NCI-H345 (cell line): ENCODE measurements at regions not wholly inside any gene's neighbourhood (a gene's known extent, or its start where the extent isn't known, plus 50 kb on each side); places are given as distances from the start of the nearest gene placed in this dataset.

Experiments used
- DNase-seq: peaks from one replicate; lab custom pipeline; 2025; lab: John Stamatoyannopoulos, UW

- DNase-seq: no peak
These were observed 133.5 kb downstream of the C16orf95 start for GRCh38 chr16:87183647-87184046.

- DNase-seq: peak; percentile 44
These were observed 131.9 kb downstream of the C16orf95 start for GRCh38 chr16:87185308-87185707.

GRCh38 chr16:87185983-87186382 lies 131.2 kb downstream of the C16orf95 start:
- no peak for DNase-seq

- DNase-seq: no peak
These were observed 130.7 kb downstream of the C16orf95 start for GRCh38 chr16:87186446-87186845.

- no peak for DNase-seq
These were observed 130.2 kb downstream of the C16orf95 start for GRCh38 chr16:87186876-87187533.

DNA sequence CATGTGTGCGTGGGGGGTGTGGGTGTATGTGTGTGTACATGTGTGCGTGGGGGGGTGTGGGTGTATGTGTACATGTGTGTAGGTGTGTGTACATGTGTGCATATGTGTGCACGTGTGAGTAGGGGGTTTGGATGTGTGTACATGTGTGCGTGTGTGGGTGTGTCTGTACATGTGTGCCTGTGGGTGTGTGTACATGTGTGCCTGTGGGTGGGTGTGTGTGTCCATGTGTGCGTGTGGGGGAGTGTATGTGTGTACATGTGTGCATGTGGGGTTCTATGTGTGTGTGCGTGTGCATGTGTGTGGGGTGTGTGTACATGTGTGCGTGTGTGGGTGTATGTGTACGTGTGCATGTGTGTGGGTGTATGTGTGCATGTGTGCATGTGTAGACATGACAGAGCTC lies 129.1 kb downstream of the C16orf95 start:
- DNase-seq: no peak

- no peak for DNase-seq
These were observed 127.8 kb downstream of the C16orf95 start for GRCh38 chr16:87189426-87189825.

- no peak for DNase-seq
These were observed 126.6 kb downstream of the C16orf95 start for GRCh38 chr16:87190288-87191230.

DNA sequence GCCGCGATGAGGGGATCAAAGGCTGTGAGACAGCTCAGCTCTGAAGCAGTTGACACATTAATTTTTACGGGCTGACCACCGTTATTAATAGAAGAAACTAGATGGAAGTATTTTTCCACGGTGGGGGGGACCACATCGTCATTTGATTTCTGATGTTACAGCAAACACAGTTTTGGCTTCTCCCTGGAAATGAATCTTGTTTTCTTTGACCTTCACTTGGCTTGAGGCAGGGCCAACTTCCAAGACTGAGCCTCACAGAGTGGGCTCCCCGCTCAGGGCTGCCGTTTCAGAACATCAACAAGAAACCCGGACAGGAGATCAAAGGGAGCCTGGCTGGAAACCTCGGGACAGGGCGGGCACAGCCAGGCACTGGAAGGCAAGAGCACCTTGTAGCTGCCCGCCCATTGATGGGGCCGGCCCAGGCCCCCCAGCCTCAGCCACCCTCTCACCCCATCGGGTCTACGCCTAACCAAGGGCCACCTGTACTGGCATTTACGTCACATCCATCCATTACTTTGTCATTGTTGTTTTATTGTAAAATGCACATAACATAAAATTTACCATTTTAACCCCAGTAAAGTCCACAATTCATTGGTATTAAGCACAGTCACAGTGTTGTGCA lies 124.6 kb downstream of the C16orf95 start:
- DNase-seq: no peak

- no peak for DNase-seq
These were observed 123.0 kb downstream of the C16orf95 start for GRCh38 chr16:87194172-87194571.

- DNase-seq: no peak
These were observed 122.0 kb downstream of the C16orf95 start for GRCh38 chr16:87195161-87195560.

DNA sequence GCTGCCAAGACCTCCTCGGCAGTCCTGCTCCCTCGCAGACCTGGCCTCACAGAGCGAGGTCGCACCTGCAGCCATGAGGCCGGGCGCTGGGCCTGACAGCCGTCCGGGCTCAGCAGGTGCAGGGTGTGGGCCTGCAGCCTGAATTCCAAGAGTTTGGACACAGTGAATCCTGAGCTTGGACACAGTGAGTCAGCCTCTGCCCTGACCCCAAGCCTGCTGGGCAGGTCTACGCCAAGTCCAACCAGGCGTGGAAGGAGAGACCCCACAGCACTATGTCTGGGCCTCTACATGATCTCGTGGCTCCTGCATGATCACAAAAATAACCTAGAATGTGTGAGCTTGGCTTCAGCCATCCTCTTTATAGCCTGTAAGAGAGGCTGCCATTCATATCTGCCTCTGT lies 121.0 kb downstream of the C16orf95 start:
- DNase-seq: no peak

- DNase-seq: no peak
These were observed 120.5 kb downstream of the C16orf95 start for GRCh38 chr16:87196661-87197060.

DNA sequence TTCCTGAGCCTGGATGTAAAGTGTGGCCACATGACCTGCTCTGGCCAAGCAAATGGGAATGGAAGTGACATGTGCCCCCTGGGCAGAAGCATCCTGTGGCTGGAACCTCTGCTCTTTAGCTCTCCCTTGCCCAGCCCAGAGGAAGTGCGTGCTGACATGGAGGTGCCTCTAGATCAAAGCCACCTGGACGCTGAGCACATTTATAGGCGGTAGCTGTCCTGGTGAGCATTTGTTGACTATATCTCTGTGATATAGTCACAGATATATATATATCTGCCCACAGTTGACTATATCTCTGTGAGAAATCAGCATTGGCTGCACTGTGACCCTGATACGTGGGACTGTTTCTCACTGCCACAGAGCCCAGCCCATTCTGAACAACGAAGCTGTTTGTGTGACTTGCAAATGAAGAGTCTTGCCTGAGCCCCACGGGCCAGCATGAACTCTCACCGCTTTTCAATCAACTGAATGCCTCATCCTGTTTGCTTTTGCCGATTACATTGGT lies 118.8 kb downstream of the C16orf95 start:
- no peak for DNase-seq

DNA sequence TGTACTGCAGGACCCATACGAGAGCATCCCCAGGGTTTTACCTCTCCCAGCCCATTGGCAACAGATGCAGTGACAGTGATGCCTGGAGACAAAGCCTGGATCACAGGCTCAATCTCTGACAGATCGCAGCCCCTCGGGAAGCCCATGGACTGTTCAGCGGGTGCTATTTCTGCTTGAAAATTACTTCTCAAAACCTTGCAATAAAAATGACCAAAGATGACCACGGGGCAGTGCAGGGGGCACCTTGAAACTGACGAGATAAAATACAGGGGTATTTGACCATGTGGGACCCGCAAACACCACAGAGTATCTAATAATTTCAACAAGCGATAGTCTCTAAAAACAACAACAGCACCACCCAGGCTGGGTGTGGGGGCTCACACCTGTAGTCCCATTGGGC lies 118.3 kb downstream of the C16orf95 start:
- DNase-seq: no peak

GRCh38 chr16:87199379-87199778 lies 117.8 kb downstream of the C16orf95 start:
- DNase-seq: no peak

GRCh38 chr16:87199901-87200300 lies 117.3 kb downstream of the C16orf95 start:
- DNase-seq: no peak

DNA sequence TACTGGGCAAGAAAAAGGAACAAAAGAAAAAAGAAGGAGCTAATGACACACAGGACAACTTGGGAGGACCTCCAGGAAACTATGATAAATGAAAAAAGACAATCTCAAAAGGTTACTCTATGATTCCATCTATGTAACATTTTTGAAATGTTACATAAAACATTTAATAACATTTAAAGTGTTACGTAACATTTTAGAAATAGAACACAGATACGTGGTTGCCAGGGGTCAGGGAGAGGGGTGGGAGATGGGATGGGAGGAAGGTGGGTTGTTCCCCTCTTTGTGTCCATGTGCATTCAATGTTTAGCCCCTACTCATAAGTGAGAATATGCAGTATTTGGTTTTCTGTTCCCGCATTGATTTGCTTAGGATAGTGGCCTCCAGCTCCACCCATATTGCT lies 116.6 kb downstream of the C16orf95 start:
- DNase-seq: no peak

- no peak for DNase-seq
These were observed 116.1 kb downstream of the C16orf95 start for GRCh38 chr16:87201052-87201451.

DNA sequence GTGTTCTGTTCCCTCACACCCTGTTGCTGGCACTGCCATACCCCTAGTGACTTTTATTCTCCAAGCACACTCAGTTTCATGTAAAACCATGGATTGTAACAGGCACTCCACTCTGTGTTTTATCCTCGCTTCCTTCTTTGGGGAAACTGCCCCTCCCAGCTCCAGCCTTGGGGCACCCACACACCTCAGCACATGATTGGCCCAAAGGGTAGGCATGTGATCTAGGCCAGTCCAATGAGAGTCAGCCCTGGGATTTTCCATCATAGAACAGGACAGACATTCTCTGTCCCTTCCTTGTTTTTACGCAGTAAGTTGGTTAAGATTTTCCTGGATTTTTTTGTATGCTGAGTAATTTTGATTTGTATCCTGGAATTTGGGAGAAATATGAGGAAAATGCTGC lies 115.4 kb downstream of the C16orf95 start:
- no peak for DNase-seq

DNA sequence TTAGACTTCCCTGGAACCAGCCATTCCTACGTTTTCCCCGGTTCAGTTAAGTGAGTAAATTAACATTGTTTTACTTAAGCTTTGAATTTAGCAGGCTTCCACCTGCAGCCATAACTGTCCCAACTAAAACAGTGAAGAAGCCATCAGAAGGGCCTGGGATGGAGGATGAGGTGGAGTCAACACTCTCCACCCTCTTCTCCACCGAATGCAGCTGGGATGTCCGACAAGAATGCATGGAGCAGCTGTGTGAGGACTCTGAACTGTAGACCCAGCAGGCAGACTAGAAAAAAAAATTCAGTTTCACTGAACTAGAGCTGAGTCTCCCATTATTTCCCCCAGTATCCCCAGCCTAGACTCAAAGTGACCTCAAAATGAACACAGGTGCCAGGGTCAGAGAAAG lies 114.8 kb downstream of the C16orf95 start:
- DNase-seq: no peak

- DNase-seq: peak; percentile 51
These were observed 114.0 kb downstream of the C16orf95 start for GRCh38 chr16:87203060-87203656.
